Suprapubic skin (tissue), 4 donors: ENCODE measurements at regions not wholly inside any gene's neighbourhood (a gene's known extent, or its start where the extent isn't known, plus 50 kb on each side); places are given as distances from the start of the nearest gene placed in this dataset.

Source experiments
- POLR2A ChIP-seq, 2 donors: fragments of 450-650 bp; IDR thresholded peaks; one replicate each; pipeline ENCODE4 v1.6.1; 2017; ENCODE audit warnings: antibody characterized with exemption in 2 of 2, mild to moderate bottlenecking in 2 of 2, moderate library complexity in 2 of 2
- POLR2AphosphoS5 ChIP-seq, 3 donors: sonication (generic); formaldehyde crosslinking; IDR thresholded peaks; one replicate each; pipeline ENCODE4 v1.6.1; 2017; ENCODE audit warnings: antibody characterized with exemption in 3 of 3
- TF ChIP-seq, protein P1 (sequence below), 2 donors: fragments of 200-600 bp in 1 of 2; fragments of 450-650 bp in 1 of 2; sonication (generic) in 1 of 2; IDR thresholded peaks; one replicate each; pipeline ENCODE4 v1.5.1; 2016 to 2019; ENCODE audit warnings: antibody characterized with exemption in 2 of 2, mild to moderate bottlenecking in 1 of 2, moderate library complexity in 1 of 2

DNA sequence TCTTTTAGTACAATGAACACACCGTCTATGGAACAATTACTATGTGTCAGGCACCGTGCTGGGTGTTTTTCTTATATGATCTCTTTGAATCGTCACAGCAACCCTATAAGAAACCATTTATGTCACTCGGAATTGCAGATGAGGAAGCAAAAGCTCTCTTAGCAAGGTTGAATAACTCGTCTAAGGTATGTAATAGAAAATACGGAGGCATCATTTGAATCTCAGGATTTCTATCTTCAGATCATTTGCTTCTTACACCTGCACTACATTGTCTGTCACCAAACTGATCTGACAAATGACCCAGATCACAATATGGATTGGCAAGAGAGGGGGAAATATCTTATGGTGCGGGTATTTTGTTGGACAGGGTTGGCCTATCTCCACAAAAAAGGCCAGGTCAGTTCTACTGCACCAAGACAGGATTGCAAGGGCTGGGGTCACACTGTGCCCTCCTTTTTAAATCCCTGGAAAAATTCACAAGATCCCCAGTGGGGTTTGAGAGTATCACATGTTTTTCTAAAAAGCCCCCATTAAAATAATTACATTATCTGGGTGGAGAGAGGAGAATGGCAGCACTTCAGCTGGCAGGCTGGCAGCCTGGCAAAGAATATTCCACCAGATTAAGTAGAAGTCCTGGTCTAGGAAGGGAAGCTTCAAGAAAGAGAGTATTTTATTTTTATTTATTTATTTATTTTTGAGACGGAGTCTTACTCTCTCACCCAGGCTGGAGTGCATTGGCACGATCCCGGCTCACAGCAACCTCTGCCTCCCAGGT, 110.7 kb upstream of the CLMP start:
- TF ChIP-seq, protein P1, sequence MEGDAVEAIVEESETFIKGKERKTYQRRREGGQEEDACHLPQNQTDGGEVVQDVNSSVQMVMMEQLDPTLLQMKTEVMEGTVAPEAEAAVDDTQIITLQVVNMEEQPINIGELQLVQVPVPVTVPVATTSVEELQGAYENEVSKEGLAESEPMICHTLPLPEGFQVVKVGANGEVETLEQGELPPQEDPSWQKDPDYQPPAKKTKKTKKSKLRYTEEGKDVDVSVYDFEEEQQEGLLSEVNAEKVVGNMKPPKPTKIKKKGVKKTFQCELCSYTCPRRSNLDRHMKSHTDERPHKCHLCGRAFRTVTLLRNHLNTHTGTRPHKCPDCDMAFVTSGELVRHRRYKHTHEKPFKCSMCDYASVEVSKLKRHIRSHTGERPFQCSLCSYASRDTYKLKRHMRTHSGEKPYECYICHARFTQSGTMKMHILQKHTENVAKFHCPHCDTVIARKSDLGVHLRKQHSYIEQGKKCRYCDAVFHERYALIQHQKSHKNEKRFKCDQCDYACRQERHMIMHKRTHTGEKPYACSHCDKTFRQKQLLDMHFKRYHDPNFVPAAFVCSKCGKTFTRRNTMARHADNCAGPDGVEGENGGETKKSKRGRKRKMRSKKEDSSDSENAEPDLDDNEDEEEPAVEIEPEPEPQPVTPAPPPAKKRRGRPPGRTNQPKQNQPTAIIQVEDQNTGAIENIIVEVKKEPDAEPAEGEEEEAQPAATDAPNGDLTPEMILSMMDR (IDR thresholded peaks at IDR 0.05): no peak
- TF ChIP-seq POLR2AphosphoS5 (IDR thresholded peaks at IDR 0.05) (no peak), POLR2A (IDR thresholded peaks at IDR 0.05) (no peak)
